ENCODE measurements at regions not wholly inside any gene's neighbourhood (a gene's known extent, or its start where the extent isn't known, plus 50 kb on each side); places are given as distances from the start of the nearest gene placed in this dataset.

- no peaks in the 10 kb centered on the region for H3K79me2 ChIP-seq (ENCODE audit: control insufficient read depth in 1 of 2, insufficient read depth in 2 of 2, low read length in 2 of 2)
- H3K9ac ChIP-seq (replicated peaks in 1 of 4; ENCODE audit: extremely low read depth in 1 of 4, low read depth in 3 of 4, low read length in 3 of 4), result no peak overlapping the region
- no peak overlapping the region for H2BK20ac ChIP-seq (ENCODE audit: low read length)
- no peaks in the 10 kb centered on the region for H3K27me3 ChIP-seq (replicated peaks in 1 of 4; ENCODE audit: control insufficient read depth in 3 of 4, extremely low read depth in 1 of 4, insufficient read depth in 3 of 4, low read length in 3 of 4)
- no peaks in the 10 kb centered on the region for H3K9me3 ChIP-seq (ENCODE audit: insufficient read depth in 2 of 2, low read depth in 1 of 2, low read length in 1 of 2)
- H3K79me1 ChIP-seq (ENCODE audit: low read depth, low read length), result no peaks in the 10 kb centered on the region
- ChIA-PET CTCF (ENCODE audit: partially characterized antibody) (no interaction called here), POLR2A (ENCODE audit: partially characterized antibody) (no interaction called here)
- no peak overlapping the region for H3K4me2 ChIP-seq (ENCODE audit: insufficient read depth in 1 of 2, low read depth in 2 of 2, low read length in 2 of 2)
- H3K4me3 ChIP-seq (ENCODE audit: extremely low read depth in 1 of 4, insufficient read depth in 2 of 4, low read depth in 3 of 4, low read length in 4 of 4), result no peak overlapping the region
- H3K27ac ChIP-seq (ENCODE audit: low read depth, low read length), result no peak overlapping the region
- peak overlapping the region; percentile 43 for H2BK120ac ChIP-seq (replicated peaks; ENCODE audit: low read depth, low read length)
- DNase-seq (ENCODE audit: low read depth in 1 of 2, low spot score in 2 of 2) (no peak), FAIRE-seq (no peak)
- no peak overlapping the region for H2BK5ac ChIP-seq (ENCODE audit: low read depth, low read length)
- no peak overlapping the region for H2BK12ac ChIP-seq (ENCODE audit: low read depth, low read length)
- H3K23ac ChIP-seq (ENCODE audit: insufficient read length), result no peak overlapping the region
- no peaks in the 10 kb centered on the region for H4K20me1 ChIP-seq (replicated peaks in 1 of 2; ENCODE audit: control insufficient read depth in 1 of 2, insufficient read depth in 2 of 2, low read length in 2 of 2)
- no peaks in the 10 kb centered on the region for H3K23me2 ChIP-seq (ENCODE audit: low read depth, low read length)
- H4K8ac ChIP-seq (ENCODE audit: extremely low read depth, insufficient read depth, low read length), result no peak overlapping the region
- H2BK15ac ChIP-seq (ENCODE audit: low read length), result no peak overlapping the region
- no peak overlapping the region for H2AK5ac ChIP-seq (ENCODE audit: low read depth, low read length)
- H3K18ac ChIP-seq (ENCODE audit: extremely low read depth, low read length), result no peak overlapping the region
- H3K14ac ChIP-seq (ENCODE audit: insufficient read length), result no peak overlapping the region
- H3K36me3 ChIP-seq (ENCODE audit: control insufficient read depth in 2 of 4, insufficient read depth in 4 of 4, low read length in 3 of 4), result no peaks in the 10 kb centered on the region
- H3K4ac ChIP-seq (replicated peaks; ENCODE audit: insufficient read length, low read depth, low read length), result no peak overlapping the region
- no peak overlapping the region for H4K91ac ChIP-seq (replicated peaks; ENCODE audit: insufficient read length, low read length)
- 92% methylated on average over 2 of the region's 2 CpGs; no CpG with 5 or more reads in 1 of the 2 experiments for WGBS, 2 experiments (ENCODE audit: extremely low coverage in 1 of 2, insufficient coverage in 1 of 2, insufficient read length in 1 of 2, insufficient replicate concordance in 2 of 2, low coverage in 1 of 2, low lambda C conversion rate in 2 of 2, missing lambda C conversion rate in 1 of 2)
- H4K5ac ChIP-seq (ENCODE audit: insufficient read length, low read depth, low read length), result no peak overlapping the region
- H3K56ac ChIP-seq (replicated peaks; ENCODE audit: insufficient read length, low read depth, low read length), result no peak overlapping the region
- no peak overlapping the region for H2AFZ ChIP-seq (ENCODE audit: low read length)
- H3K4me1 ChIP-seq (replicated peaks in 1 of 4; ENCODE audit: control insufficient read depth in 3 of 4, insufficient read depth in 4 of 4, low read length in 3 of 4), result peaks cover 0 to 2% (median 0%) of the 10 kb centered on the region in 4 experiments; a peak in 1 of 7 replicates
- TF ChIP-seq ATF3 (IDR thresholded peaks at IDR 0.05; ENCODE audit: insufficient read depth, low read depth, low read length) (no peak), RFX5 (IDR thresholded peaks at IDR 0.05; ENCODE audit: borderline replicate concordance, low read depth, low read length) (no peak), MAX (IDR thresholded peaks at IDR 0.05) (no peak), TAF7 (optimal IDR thresholded peaks at IDR 0.05; ENCODE audit: borderline replicate concordance, low read depth, low read length) (no peak), TAF1 (IDR thresholded peaks at IDR 0.05; ENCODE audit: low read depth, low read length) (no peak)
These were observed 458.6 kb downstream of the SH2D1A start for GRCh38 chrX:124804962-124805361.

Measured in H1 (cell line).